ENCODE measurements at regions not wholly inside any gene's neighbourhood (a gene's known extent, or its start where the extent isn't known, plus 50 kb on each side); places are given as distances from the start of the nearest gene placed in this dataset.
"Not testable (repeated sequence)": the region's sequence is repeated elsewhere in the genome, so short reads cannot be mapped to it uniquely, and the experiment has no call there.

- TF ChIP-seq CTCF (IDR thresholded peaks at IDR 0.05; ENCODE audit: insufficient read depth, missing control alignments), result no peak
- FAIRE-seq (no peak), DNase-seq (ENCODE audit: insufficient read length, low spot score) (no peak)
These were observed 60.9 kb upstream of the TSC22D2 start for GRCh38 chr3:150346981-150347863.

- no peak for TF ChIP-seq CTCF (IDR thresholded peaks at IDR 0.05; ENCODE audit: insufficient read depth, missing control alignments)
- FAIRE-seq (no peak), DNase-seq (ENCODE audit: insufficient read length, low spot score) (no peak)
These were observed 61.8 kb upstream of the TSC22D2 start for GRCh38 chr3:150346266-150346665.

GRCh38 chr3:150345021-150345538 is 63.0 kb upstream of the TSC22D2 start:
- no peak for FAIRE-seq
- DNase-seq (ENCODE audit: insufficient read length, low spot score), result no peak
- TF ChIP-seq CTCF (IDR thresholded peaks at IDR 0.05; ENCODE audit: insufficient read depth, missing control alignments), result no peak

- DNase-seq (ENCODE audit: insufficient read length, low spot score) (no peak), FAIRE-seq (no peak)
- TF ChIP-seq CTCF (IDR thresholded peaks at IDR 0.05; ENCODE audit: insufficient read depth, missing control alignments), result no peak
These were observed 63.9 kb upstream of the TSC22D2 start for GRCh38 chr3:150344079-150344759.

GRCh38 chr3:150342896-150343467 is 65.1 kb upstream of the TSC22D2 start:
- no peak for TF ChIP-seq CTCF (IDR thresholded peaks at IDR 0.05; ENCODE audit: insufficient read depth, missing control alignments)
- DNase-seq (ENCODE audit: insufficient read length, low spot score), result no peak
- FAIRE-seq, result no peak

GRCh38 chr3:150341891-150342290 is 66.2 kb upstream of the TSC22D2 start:
- no peak for DNase-seq (ENCODE audit: insufficient read length, low spot score)
- FAIRE-seq, result no peak
- TF ChIP-seq CTCF (IDR thresholded peaks at IDR 0.05; ENCODE audit: insufficient read depth, missing control alignments), result no peak

- not testable (repeated sequence) for FAIRE-seq
These were observed 71.7 kb upstream of the TSC22D2 start for GRCh38 chr3:150336363-150336762.

More at GRCh38 chr3:150336363-150336762, 71.7 kb upstream of the TSC22D2 start:
- not testable (repeated sequence) for DNase-seq (ENCODE audit: insufficient read length, low spot score)

Measured in D721Med (cell line).